ENCODE measurements at regions not wholly inside any gene's neighbourhood (a gene's known extent, or its start where the extent isn't known, plus 50 kb on each side); places are given as distances from the start of the nearest gene placed in this dataset.
"Not testable (repeated sequence)": the region's sequence is repeated elsewhere in the genome, so short reads cannot be mapped to it uniquely, and the experiment has no call there.

DNA sequence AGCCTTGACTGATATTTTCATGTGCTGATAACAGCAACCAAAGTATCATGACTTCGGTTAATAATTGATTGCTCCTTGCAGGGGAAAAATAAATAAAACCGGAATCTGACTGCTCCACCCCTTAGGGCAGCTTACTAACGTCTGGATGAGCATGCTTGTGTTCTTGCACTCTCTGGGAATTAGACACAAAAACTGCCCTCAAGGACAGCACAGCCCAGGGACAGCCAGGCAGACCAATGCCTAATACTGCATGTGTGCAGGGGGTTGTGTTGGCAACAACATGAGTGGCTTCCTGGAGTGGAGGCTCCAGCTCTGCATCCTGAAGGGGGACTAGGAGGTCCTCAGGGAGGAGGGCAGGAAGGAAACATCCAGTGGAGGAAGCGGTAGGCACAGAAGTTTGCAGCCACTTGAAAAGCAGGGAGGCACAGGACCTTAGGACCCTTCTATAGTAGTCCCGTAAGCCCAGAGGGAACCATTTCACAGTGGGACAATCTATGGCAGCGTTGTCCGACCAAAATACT lies 205.4 kb upstream of the IRF2BP2 start:
- CTCF ChIA-PET, POLR2A ChIA-PET: not testable (repeated sequence)

DNA sequence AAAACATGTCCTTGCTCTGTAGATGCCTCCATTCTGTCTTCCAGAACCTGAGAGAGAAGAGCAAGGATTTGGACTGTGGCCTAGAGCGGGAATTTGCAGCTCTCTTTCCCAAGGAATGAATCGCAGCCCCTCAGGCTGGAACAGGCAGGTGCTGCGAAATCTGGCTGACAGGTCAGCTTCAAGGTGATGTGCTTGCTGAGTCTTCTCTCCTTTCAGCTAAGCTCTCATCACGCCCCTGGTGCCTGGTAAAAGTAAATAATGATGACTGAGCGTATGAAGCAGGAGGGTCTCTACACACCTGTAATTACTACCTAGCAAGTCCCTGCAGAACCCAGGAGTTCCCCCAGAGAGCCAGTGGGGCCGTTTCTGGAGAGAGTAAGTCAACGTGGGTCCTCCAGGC lies 204.3 kb upstream of the IRF2BP2 start:
- POLR2A ChIA-PET, CTCF ChIA-PET: not testable (repeated sequence)

GRCh38 chr1:234811824-234812223 lies 201.8 kb upstream of the IRF2BP2 start:
- POLR2A ChIA-PET, CTCF ChIA-PET: not testable (repeated sequence)

DNA sequence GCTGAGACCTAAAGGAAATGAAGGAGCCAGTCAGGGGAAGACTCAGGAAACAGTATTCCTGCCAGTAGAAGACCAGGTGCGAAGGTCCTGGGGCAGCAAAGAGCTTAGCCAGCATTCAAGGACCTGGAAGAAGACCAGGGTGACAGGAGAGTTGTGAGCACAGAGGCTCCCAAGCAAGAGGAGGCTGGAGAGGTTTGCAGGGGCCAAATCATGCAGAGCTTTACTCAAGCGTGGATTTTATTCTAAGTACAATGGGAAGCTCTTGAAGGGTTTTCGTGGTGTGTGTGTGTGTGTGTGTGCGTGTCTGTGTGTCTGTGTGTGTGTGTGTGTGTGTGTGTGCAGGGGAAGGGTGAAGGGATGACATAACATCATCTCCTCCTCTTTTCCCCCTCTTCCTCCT lies 200.7 kb upstream of the IRF2BP2 start:
- CTCF ChIA-PET, POLR2A ChIA-PET: not testable (repeated sequence)

GRCh38 chr1:234809854-234810245 lies 199.9 kb upstream of the IRF2BP2 start:
- POLR2A ChIA-PET, CTCF ChIA-PET: not testable (repeated sequence)

DNA sequence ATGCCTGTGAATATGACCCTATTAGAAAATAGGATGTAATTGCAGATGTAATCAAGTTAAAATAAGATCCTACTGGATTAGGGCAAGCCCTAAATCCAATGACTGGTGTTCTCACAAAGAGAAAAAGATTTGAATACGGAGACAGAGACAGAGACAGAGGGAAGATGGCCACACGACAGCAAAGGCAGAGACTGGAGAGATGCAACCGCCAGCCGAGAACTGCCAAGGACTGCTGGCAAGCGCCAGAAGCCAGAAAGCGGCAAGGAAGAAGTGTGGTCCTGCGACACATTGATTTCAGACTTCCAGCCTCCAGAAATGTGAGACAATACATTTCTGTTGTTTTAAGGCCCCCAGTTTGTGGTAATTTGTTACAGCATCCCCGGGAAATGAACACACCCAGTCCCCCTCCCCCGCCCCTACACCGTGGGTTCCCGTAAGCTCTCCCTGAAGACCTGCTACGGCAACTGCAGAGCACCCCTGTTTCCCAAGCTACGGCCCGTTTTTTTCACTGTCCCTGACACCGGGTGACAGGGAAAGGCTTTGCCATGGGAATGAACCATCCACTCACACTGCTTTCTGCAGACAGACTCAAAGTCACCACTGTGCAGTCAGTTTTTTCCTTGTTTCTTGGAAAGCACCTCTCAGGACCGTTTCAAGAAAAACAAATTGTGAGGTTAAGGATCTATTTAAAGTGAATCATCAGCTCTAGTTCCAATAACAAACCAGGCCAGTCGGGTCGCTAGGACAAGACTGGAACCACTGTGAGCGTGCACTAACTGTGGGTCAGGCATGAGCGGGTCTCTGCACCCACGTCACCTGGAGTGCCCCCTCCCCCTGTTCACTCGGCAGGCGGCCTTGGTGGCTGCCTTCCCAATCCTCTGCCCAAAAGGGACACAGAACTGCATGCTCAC lies 199.2 kb upstream of the IRF2BP2 start:
- POLR2A ChIA-PET, CTCF ChIA-PET: not testable (repeated sequence)

DNA sequence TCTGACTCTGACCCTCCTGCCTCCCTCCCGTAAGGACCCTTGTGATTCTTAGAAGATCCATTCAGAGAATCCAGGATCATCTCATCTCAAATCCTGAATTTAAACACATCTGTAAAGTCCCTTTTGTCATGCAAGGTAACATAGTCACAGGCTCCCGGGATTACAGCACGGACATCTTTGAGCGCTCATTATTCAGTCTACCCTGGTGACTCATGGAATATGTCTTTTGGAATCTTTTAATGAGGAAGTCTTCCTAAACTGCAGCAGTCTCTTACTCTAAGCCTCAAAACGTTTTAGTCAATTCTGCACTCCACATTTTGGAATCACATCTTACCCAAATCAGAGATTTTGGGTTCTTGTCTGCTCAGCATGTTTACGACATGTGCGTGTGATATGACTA lies 198.5 kb upstream of the IRF2BP2 start:
- POLR2A ChIA-PET, CTCF ChIA-PET: not testable (repeated sequence)

GRCh38 chr1:234807705-234808104 lies 197.7 kb upstream of the IRF2BP2 start:
- POLR2A ChIA-PET, CTCF ChIA-PET: not testable (repeated sequence)

- CTCF ChIA-PET, POLR2A ChIA-PET: not testable (repeated sequence)
Measured at GRCh38 chr1:234802586-234802985, 192.6 kb upstream of the IRF2BP2 start.

DNA sequence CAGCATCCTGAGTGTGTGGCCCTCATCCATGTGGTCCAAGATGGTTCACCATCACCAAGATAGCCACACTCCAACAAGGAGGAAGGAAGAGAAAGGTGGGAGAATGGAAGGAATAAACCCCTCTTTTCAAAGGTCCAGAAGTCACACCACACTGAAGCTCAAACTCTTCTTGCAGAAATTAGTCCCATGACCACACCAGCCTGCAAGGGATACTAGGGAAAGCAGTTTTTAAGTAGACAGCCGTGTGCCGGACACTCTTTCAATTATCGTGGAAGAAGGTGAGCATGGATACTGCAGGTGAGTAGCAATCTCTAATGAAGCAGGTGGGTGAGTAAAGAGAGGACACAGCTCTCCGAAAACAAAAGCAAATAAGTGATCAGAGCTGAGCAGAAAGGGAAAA lies 191.7 kb upstream of the IRF2BP2 start:
- POLR2A ChIA-PET, CTCF ChIA-PET: not testable (repeated sequence)

GRCh38 chr1:234801147-234801546 lies 191.2 kb upstream of the IRF2BP2 start:
- CTCF ChIA-PET, POLR2A ChIA-PET: not testable (repeated sequence)

DNA sequence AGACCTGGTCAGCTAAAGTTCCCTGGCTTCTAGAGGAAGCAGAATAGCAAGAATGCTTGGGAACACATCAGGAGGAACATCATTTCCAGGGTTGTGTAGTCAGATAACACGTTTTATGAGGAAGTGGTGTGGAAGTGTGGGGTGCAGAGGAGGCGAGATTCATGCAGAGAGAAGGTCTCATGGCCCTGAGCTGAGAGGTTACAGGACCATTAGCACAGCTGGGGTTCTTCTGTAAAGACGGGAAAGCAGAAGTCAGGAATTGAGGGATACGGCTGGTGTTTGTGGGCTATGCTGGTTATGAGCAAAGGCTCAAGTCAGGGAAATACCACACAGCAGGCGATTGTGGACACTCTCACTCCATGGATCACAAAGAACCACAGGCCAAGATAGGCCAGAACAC lies 190.6 kb upstream of the IRF2BP2 start:
- POLR2A ChIA-PET, CTCF ChIA-PET: not testable (repeated sequence)

GRCh38 chr1:234799021-234799689 lies 189.2 kb upstream of the IRF2BP2 start:
- CTCF ChIA-PET, result not testable (repeated sequence)
- POLR2A ChIA-PET, result interaction anchor here (0.6 kb wide), 1 partner anchor 470 kb away, joined by 3 read pairs; no protein-coding TSS in a partner anchor

GRCh38 chr1:234797216-234797615 lies 187.2 kb upstream of the IRF2BP2 start:
- POLR2A ChIA-PET, CTCF ChIA-PET: not testable (repeated sequence)

GRCh38 chr1:234796438-234796792 lies 186.4 kb upstream of the IRF2BP2 start:
- POLR2A ChIA-PET, CTCF ChIA-PET: not testable (repeated sequence)

- CTCF ChIA-PET, POLR2A ChIA-PET: not testable (repeated sequence)
Measured at GRCh38 chr1:234795711-234796437, 185.9 kb upstream of the IRF2BP2 start.

GRCh38 chr1:234795007-234795406 lies 185.0 kb upstream of the IRF2BP2 start:
- CTCF ChIA-PET, POLR2A ChIA-PET: not testable (repeated sequence)

DNA sequence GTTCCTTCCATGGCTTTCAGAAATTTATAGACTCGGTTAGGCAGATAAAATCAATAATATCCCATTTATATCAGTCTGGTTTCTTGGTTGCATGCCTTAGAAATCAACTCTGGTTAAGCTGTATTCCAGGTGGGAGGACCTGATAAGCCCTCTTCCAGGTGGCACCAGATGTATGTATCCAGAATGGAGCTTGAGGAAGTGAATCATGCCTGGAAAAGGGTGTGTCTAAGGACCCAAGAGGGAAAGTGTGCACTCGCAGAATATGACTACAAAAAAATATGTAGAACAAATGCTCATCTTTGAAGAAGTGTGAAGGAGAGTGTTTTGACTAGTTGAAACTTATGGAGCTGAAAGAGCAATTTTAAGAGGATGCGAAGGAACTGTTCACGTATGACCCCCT lies 184.5 kb upstream of the IRF2BP2 start:
- CTCF ChIA-PET, POLR2A ChIA-PET: not testable (repeated sequence)

DNA sequence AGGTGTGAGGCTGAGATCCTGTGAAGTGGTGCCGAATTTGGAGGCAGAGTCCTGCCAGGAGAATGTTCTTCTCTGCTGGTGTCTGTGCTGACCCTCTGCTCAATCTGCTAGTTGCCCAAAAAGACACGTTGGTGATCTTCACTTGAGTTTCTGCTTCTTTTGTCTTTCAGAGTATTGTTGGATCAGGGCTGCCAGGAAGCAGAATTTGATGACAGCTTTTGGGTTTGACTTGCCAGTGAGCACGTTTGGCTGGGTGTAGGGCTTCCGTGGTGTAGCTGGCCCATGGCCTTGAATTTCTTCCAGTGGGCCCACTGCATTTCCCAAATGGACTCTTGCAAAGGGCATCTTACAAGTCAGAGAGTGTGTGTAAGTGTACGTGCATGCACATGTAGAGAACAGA lies 183.9 kb upstream of the IRF2BP2 start:
- POLR2A ChIA-PET, CTCF ChIA-PET: not testable (repeated sequence)

- POLR2A ChIA-PET, result not testable (repeated sequence)
Measured at GRCh38 chr1:234792221-234792864, 182.4 kb upstream of the IRF2BP2 start.

More at GRCh38 chr1:234792221-234792864, 182.4 kb upstream of the IRF2BP2 start:
- CTCF ChIA-PET, result not testable (repeated sequence)

All from activated CD8-positive, alpha-beta memory T cell treated with anti-CD3 and anti-CD28 coated beads for 36 hours (primary cell).